Gastrocnemius medialis (tissue), 4 donors: ENCODE measurements at regions not wholly inside any gene's neighbourhood (a gene's known extent, or its start where the extent isn't known, plus 50 kb on each side); places are given as distances from the start of the nearest gene placed in this dataset.

Source experiments
- ATAC-seq, 2 donors: fragments of 150-250 bp; one replicate each; pipeline ENCODE4 v1.9.1; 2016
- DNase-seq, 2 donors: peaks; one replicate each; pipeline ENCODE4 v3.0.0-alpha.2; 2019
- H3K27ac ChIP-seq, 4 donors: fragments of 200-600 bp; sonication (generic); 1 replicate in 1 of 4; 2 replicates in 3 of 4; pipeline ENCODE4 v1.5.1; 2016 to 2018; ENCODE audit warnings: mild to moderate bottlenecking in 2 of 4, moderate library complexity in 1 of 4
- H3K27me3 ChIP-seq, 3 donors: fragments of 200-600 bp; sonication (generic) in 2 of 3; 1 replicate in 1 of 3; 2 replicates in 2 of 3; pipeline versions ENCODE4 v1.5.1 to v1.6.0; 2016 to 2019; ENCODE audit warnings: mild to moderate bottlenecking in 1 of 3, moderate library complexity in 1 of 3
- H3K36me3 ChIP-seq, 2 donors: fragments of 200-600 bp; sonication (generic) in 1 of 2; one replicate each; pipeline ENCODE4 v1.5.1; 2017 to 2018
- H3K4me1 ChIP-seq, 2 donors: fragments of 200-600 bp; sonication (generic) in 1 of 2; one replicate each; pipeline ENCODE4 v1.5.1; 2016 to 2017; ENCODE audit warnings: mild to moderate bottlenecking in 2 of 2
- H3K4me3 ChIP-seq, 4 donors: fragments of 200-600 bp; sonication (generic) in 3 of 4; 1 replicate in 1 of 4; 2 replicates in 3 of 4; pipeline ENCODE4 v1.5.1; 2016 to 2019; ENCODE audit warnings: mild to moderate bottlenecking in 2 of 4
- H3K9me3 ChIP-seq, 3 donors: fragments of 200-600 bp; sonication (generic) in 2 of 3; 1 replicate in 1 of 3; 2 replicates in 2 of 3; pipeline ENCODE4 v1.5.1; 2016 to 2019
- POLR2A ChIP-seq, 2 donors: fragments of 450-650 bp; IDR thresholded peaks; one replicate each; pipeline ENCODE4 v1.6.1; 2017; ENCODE audit warnings: antibody characterized with exemption in 2 of 2, mild to moderate bottlenecking in 2 of 2, moderate library complexity in 2 of 2
- in situ Hi-C, 4 donors: fragments of 200-750 bp; cut with MboI; loops; one replicate each; pipeline versions ENCODE4 v1.15.0 to v1.8.0; 2017; ENCODE audit warnings: low sequenced_read_pairs in 4 of 4
- intact Hi-C: fragments of 100-400 bp; cut with DNase I; formaldehyde crosslinking; loops from one replicate; pipeline ENCODE4 v1.15.1; 2023; ENCODE audit warnings: low total_unique reads
- TF ChIP-seq, protein P1 (sequence below), 5 experiments: fragments of 450-650 bp in 3 of 5; fragments of 200-600 bp in 2 of 5; sonication (generic) in 2 of 5; IDR thresholded peaks in 4 of 5; conservative IDR thresholded peaks in 1 of 5; 1 replicate in 4 of 5; 2 replicates in 1 of 5; pipeline ENCODE4 v1.5.1; 2016 to 2019; ENCODE audit warnings: antibody characterized with exemption in 5 of 5, mild to moderate bottlenecking in 3 of 5, moderate library complexity in 3 of 5

GRCh38 chr4:132863619-132864018 is 285.5 kb upstream of the PCDH10 start:
- DNase-seq (no peak), ATAC-seq (no peak)
- Histone ChIP-seq H3K27me3 (no peaks in the 10 kb centered on the region), H3K9me3 (no peaks in the 10 kb centered on the region), H3K36me3 (no peaks in the 10 kb centered on the region), H3K4me3 (no peak overlapping the region), H3K27ac (no peak overlapping the region), H3K4me1 (no peaks in the 10 kb centered on the region)
- TF ChIP-seq POLR2A (IDR thresholded peaks at IDR 0.05), result no peak
- TF ChIP-seq, protein P1, sequence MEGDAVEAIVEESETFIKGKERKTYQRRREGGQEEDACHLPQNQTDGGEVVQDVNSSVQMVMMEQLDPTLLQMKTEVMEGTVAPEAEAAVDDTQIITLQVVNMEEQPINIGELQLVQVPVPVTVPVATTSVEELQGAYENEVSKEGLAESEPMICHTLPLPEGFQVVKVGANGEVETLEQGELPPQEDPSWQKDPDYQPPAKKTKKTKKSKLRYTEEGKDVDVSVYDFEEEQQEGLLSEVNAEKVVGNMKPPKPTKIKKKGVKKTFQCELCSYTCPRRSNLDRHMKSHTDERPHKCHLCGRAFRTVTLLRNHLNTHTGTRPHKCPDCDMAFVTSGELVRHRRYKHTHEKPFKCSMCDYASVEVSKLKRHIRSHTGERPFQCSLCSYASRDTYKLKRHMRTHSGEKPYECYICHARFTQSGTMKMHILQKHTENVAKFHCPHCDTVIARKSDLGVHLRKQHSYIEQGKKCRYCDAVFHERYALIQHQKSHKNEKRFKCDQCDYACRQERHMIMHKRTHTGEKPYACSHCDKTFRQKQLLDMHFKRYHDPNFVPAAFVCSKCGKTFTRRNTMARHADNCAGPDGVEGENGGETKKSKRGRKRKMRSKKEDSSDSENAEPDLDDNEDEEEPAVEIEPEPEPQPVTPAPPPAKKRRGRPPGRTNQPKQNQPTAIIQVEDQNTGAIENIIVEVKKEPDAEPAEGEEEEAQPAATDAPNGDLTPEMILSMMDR (IDR thresholded peaks at IDR 0.05 in 4 of 5, conservative IDR thresholded peaks at IDR 0.05 in 1 of 5), result no peak
- in situ Hi-C loops (no loop called here), intact Hi-C loops (no loop called here)

- in situ Hi-C loops, result no loop called here
- TF ChIP-seq POLR2A (IDR thresholded peaks at IDR 0.05), result no peak
- TF ChIP-seq, protein P1 (IDR thresholded peaks at IDR 0.05 in 4 of 5, conservative IDR thresholded peaks at IDR 0.05 in 1 of 5), result no peak
- H3K27me3 ChIP-seq, result no peaks in the 10 kb centered on the region
- ATAC-seq (no peak), DNase-seq (no peak)
- H3K27ac ChIP-seq, result no peak overlapping the region
- H3K4me1 ChIP-seq, result no peaks in the 10 kb centered on the region
- H3K4me3 ChIP-seq, result no peak overlapping the region
- H3K9me3 ChIP-seq, result no peaks in the 10 kb centered on the region
- H3K36me3 ChIP-seq, result no peaks in the 10 kb centered on the region
- intact Hi-C loops, result no loop called here
These were observed 283.6 kb upstream of the PCDH10 start for GRCh38 chr4:132865458-132865857.

DNA sequence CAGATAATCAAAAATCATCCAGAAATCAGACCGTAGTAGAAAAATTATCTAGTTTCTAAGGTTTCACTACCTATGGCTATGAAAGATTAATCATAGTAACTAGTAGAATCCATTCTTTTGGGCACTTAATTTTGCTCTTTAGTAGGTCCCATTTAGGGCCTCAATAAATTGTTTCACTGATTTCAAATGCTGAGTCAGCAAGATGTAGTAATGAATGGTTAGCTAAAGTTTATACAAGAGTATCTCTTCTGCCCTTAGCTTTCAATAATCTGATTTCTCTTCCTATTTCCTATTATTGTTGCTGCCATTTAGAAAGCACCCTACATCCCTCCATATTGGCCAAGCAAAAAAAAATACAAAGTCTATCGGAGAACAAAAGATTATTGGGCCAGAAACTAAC is 283.2 kb upstream of the PCDH10 start:
- H3K4me1 ChIP-seq, result no peaks in the 10 kb centered on the region
- H3K36me3 ChIP-seq, result no peaks in the 10 kb centered on the region
- H3K27ac ChIP-seq, result no peak overlapping the region
- intact Hi-C loops, result no loop called here
- H3K4me3 ChIP-seq, result no peak overlapping the region
- no peaks in the 10 kb centered on the region for H3K27me3 ChIP-seq
- no peak for TF ChIP-seq POLR2A (IDR thresholded peaks at IDR 0.05)
- TF ChIP-seq, protein P1 (IDR thresholded peaks at IDR 0.05 in 4 of 5, conservative IDR thresholded peaks at IDR 0.05 in 1 of 5), result no peak
- in situ Hi-C loops, result no loop called here
- no peak for DNase-seq
- H3K9me3 ChIP-seq, result no peaks in the 10 kb centered on the region
- ATAC-seq, result no peak

- TF ChIP-seq, protein P1 (IDR thresholded peaks at IDR 0.05 in 4 of 5, conservative IDR thresholded peaks at IDR 0.05 in 1 of 5), result no peak
- no peak for TF ChIP-seq POLR2A (IDR thresholded peaks at IDR 0.05)
- no peaks in the 10 kb centered on the region for H3K36me3 ChIP-seq
- ATAC-seq (no peak), DNase-seq (no peak)
- no peaks in the 10 kb centered on the region for H3K27me3 ChIP-seq
- intact Hi-C loops, result no loop called here
- H3K9me3 ChIP-seq, result no peaks in the 10 kb centered on the region
- in situ Hi-C loops, result no loop called here
- no peak overlapping the region for H3K27ac ChIP-seq
- H3K4me3 ChIP-seq, result no peak overlapping the region
- H3K4me1 ChIP-seq, result no peaks in the 10 kb centered on the region
These were observed 282.5 kb upstream of the PCDH10 start for GRCh38 chr4:132866616-132867015.

- H3K4me3 ChIP-seq, result no peak overlapping the region
- no peak overlapping the region for H3K27ac ChIP-seq
- intact Hi-C loops, result no loop called here
- TF ChIP-seq, protein P1 (IDR thresholded peaks at IDR 0.05 in 4 of 5, conservative IDR thresholded peaks at IDR 0.05 in 1 of 5), result no peak
- TF ChIP-seq POLR2A (IDR thresholded peaks at IDR 0.05), result no peak
- no peak for ATAC-seq
- no peaks in the 10 kb centered on the region for H3K9me3 ChIP-seq
- H3K4me1 ChIP-seq, result no peaks in the 10 kb centered on the region
- no peaks in the 10 kb centered on the region for H3K36me3 ChIP-seq
- in situ Hi-C loops, result no loop called here
- no peaks in the 10 kb centered on the region for H3K27me3 ChIP-seq
- DNase-seq, result no peak
These were observed 255.3 kb upstream of the PCDH10 start for GRCh38 chr4:132893787-132894186.
